Fibroblast of pulmonary artery (primary cell): ENCODE measurements at regions not wholly inside any gene's neighbourhood (a gene's known extent, or its start where the extent isn't known, plus 50 kb on each side); places are given as distances from the start of the nearest gene placed in this dataset.

Experiments used
- DNase-seq: peaks from one replicate; pipeline ENCODE4 v3.0.0-alpha.2; 2010; ENCODE audit warnings: low read depth
- H3K4me3 ChIP-seq: replicated peaks from 2 replicates; pipeline ENCODE4 v1.5.1; 2011; ENCODE audit warnings: low read depth, mild to moderate bottlenecking, control low read depth, low read length, moderate library complexity
- CTCF ChIP-seq: IDR thresholded peaks from 2 replicates; pipeline ENCODE4 v1.5.1; 2011; ENCODE audit warnings: mild to moderate bottlenecking, control low read depth, low read length, inconsistent platforms; ENCODE audit errors: missing control alignments

- DNase-seq: peak; percentile 77
- TF ChIP-seq CTCF: no peak
- H3K4me3 ChIP-seq: no peak overlapping the region
Observed at GRCh38 chr12:116370004-116370404, 92.5 kb upstream of the MED13L start.

- DNase-seq: no peak
- no peak overlapping the region for H3K4me3 ChIP-seq
- no peak for TF ChIP-seq CTCF
Observed at GRCh38 chr12:116370886-116371580, 93.5 kb upstream of the MED13L start.

GRCh38 chr12:116372815-116373214 lies 95.3 kb upstream of the MED13L start:
- peak; percentile 45 for DNase-seq
- no peak for TF ChIP-seq CTCF
- no peak overlapping the region for H3K4me3 ChIP-seq

- H3K4me3 ChIP-seq: no peak overlapping the region
- no peak for DNase-seq
- no peak for TF ChIP-seq CTCF
Observed at GRCh38 chr12:116373572-116374206, 96.2 kb upstream of the MED13L start.

GRCh38 chr12:116374207-116374606 lies 96.7 kb upstream of the MED13L start:
- no peak overlapping the region for H3K4me3 ChIP-seq
- TF ChIP-seq CTCF: no peak
- DNase-seq: no peak

GRCh38 chr12:116375278-116375842 lies 97.9 kb upstream of the MED13L start:
- DNase-seq: no peak
- no peak for TF ChIP-seq CTCF

More at GRCh38 chr12:116375278-116375842, 97.9 kb upstream of the MED13L start:
- no peak overlapping the region for H3K4me3 ChIP-seq
